BJ (cell line): ENCODE measurements at regions not wholly inside any gene's neighbourhood (a gene's known extent, or its start where the extent isn't known, plus 50 kb on each side); places are given as distances from the start of the nearest gene placed in this dataset.

Experiments used
- CTCF ChIA-PET: fragments of 350-600 bp; formaldehyde crosslinking; extraction: SDS; loops from one replicate; lab custom pipeline; 2021; ENCODE audit warnings: antibody characterized with exemption, inconsistent platforms; lab: Yijun Ruan, JAX
- POLR2A ChIA-PET: fragments of 300-600 bp; sonication (Branson Sonifier 250); formaldehyde crosslinking; extraction: SDS; loops from one replicate; lab custom pipeline; 2021; ENCODE audit warnings: antibody characterized with exemption; lab: Charles Lee
- DNase-seq: peaks from one replicate; pipeline ENCODE4 v3.0.0-alpha.2; 2011; ENCODE audit warnings: low read depth
- H3K27me3 ChIP-seq: 2 replicates; pipeline ENCODE4 v1.6.0; 2011; ENCODE audit warnings: low read length; ENCODE audit not compliant: control insufficient read depth, insufficient read depth
- H3K36me3 ChIP-seq: 2 replicates; pipeline ENCODE4 v1.5.1; 2011; ENCODE audit warnings: low read length; ENCODE audit not compliant: control insufficient read depth, insufficient read depth
- H3K4me3 ChIP-seq: 2 replicates; pipeline ENCODE4 v1.5.1; 2011; ENCODE audit warnings: low read depth, mild to moderate bottlenecking, control low read depth, low read length
- CTCF ChIP-seq: IDR thresholded peaks from 2 replicates; pipeline ENCODE4 v1.5.1; 2011; ENCODE audit warnings: low read depth, mild to moderate bottlenecking, control low read depth, inconsistent platforms, low read length, moderate library complexity; ENCODE audit not compliant: insufficient read depth

DNA sequence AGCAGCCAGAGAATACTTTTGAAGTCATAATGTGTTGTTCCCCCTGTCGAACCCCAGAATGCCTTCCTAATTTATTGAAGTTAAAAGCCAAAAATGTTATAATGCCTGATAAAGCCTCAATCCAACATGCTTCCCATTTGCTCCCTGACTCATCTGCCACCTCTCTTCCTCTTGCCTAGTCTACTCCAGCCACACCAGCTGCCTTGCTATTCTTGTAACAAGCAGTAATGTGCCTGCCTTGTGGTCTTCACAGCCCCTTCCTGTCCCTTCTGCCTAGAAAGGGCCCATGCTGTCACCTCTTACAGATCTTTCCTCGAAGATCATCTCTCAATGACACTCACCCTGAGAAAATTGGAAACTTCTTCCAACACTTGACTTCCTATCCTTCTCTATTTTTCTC, 231.6 kb upstream of the CDH2 start:
- CTCF ChIA-PET, result interaction anchor here (0.7 kb wide), 1 partner anchor 1872 kb away, joined by 4 read pairs; no protein-coding TSS in a partner anchor
- Histone ChIP-seq H3K36me3 (no peaks in the 10 kb centered on the region), H3K27me3 (no peaks in the 10 kb centered on the region), H3K4me3 (no peak overlapping the region)
- POLR2A ChIA-PET, result no interaction called here
- DNase-seq, result no peak
- no peak for TF ChIP-seq CTCF

DNA sequence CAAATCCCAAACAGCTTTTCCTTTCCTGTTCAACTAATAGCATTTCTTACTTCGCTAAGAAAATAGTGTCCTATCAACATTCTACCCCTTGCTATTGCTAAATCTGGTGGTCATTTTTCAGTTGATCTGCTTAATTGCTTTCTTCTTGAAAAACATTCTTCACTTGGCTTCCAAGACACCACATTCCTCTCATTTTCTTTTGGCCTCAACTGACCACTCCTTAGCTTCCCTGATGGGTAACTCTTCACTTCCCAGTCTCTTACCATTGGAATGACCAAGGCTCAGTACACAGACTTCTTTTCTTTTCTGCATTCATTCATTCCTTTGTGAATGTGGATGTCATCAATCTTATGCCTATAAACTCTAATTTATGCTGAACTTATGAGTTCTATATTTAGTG, 230.8 kb upstream of the CDH2 start:
- no peak for TF ChIP-seq CTCF
- ChIA-PET CTCF (no interaction called here), POLR2A (no interaction called here)
- H3K4me3 ChIP-seq, result no peak overlapping the region
- peak; percentile 30 for DNase-seq
- H3K36me3 ChIP-seq, result no peaks in the 10 kb centered on the region
- H3K27me3 ChIP-seq, result no peaks in the 10 kb centered on the region

- Histone ChIP-seq H3K4me3 (no peak overlapping the region), H3K36me3 (no peaks in the 10 kb centered on the region), H3K27me3 (no peaks in the 10 kb centered on the region)
- TF ChIP-seq CTCF, result no peak
- POLR2A ChIA-PET, result no interaction called here
- CTCF ChIA-PET, result no interaction called here
- DNase-seq, result no peak
Observed at GRCh38 chr18:28406533-28406932, 229.6 kb upstream of the CDH2 start.

GRCh38 chr18:28404694-28405093, 227.8 kb upstream of the CDH2 start:
- POLR2A ChIA-PET, result no interaction called here
- CTCF ChIA-PET, result no interaction called here
- Histone ChIP-seq H3K27me3 (no peaks in the 10 kb centered on the region), H3K36me3 (no peaks in the 10 kb centered on the region), H3K4me3 (no peak overlapping the region)
- DNase-seq, result no peak
- no peak for TF ChIP-seq CTCF

DNA sequence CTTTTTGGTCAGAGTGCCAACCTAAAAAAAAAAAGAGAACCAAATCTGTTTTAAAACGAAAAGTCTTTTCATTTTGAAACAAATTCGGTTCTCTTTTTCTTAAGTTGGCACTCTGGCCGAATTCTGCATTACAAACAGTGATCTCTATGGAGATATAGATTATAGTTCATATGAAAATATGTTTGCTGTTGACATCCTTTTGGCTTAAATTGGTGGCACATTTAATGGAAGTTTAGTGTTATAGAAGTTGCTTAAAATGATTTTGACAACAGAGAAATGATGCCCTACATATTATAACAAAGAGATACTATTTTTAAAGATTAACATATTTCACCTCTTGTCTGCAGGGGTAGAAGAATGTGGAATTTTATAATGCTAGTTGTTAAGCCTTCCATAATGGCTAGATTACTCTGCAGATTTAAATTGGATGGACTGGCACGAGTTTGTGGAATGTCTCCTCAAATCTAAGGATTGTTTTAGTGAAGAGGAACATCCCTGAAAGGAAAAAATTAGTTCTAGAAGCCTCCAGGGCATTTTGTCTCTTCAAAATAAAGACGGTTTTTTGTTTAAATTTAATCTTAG, 222.9 kb upstream of the CDH2 start:
- ChIA-PET POLR2A (no interaction called here), CTCF (no interaction called here)
- no peaks in the 10 kb centered on the region for H3K36me3 ChIP-seq
- TF ChIP-seq CTCF, result no peak
- H3K4me3 ChIP-seq, result no peak overlapping the region
- no peak for DNase-seq
- H3K27me3 ChIP-seq, result no peaks in the 10 kb centered on the region
